ENCODE measurements at regions not wholly inside any gene's neighbourhood (a gene's known extent, or its start where the extent isn't known, plus 50 kb on each side); places are given as distances from the start of the nearest gene placed in this dataset.

DNA sequence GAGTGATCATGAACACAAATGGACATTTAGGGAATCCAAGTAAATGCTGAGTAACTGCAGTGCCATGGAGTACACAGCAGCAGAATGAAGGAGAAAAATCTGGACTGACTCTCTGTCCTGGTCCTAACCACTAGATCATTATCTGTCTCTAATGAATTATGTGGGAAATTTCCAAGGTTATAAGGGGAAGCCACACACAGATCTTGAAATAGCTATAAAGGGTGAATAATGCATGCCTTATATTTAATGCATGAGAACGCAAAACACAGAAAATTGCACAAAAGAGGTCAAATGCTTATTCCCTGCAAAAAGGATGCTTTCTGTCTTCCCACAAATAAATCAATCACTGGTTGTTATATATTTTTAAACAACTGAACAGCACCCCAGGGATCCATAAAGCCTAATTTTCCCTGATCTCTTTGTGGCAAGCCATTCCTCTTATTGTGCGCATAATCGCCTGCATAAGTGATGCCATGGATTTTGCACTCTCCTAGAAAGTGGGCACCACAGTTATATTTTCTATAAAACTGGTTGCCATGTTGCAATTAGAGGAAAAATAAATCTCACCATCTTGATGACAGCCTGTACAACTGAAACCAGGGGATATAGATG, 201.8 kb downstream of the XPNPEP1 start:
- no peak for TF ChIP-seq SUZ12 (IDR thresholded peaks at IDR 0.05)
- TF ChIP-seq FOXK2 (IDR thresholded peaks at IDR 0.05) = no peak
- TF ChIP-seq FOXM1 (IDR thresholded peaks at IDR 0.05; ENCODE audit: borderline replicate concordance) = no peak
- TF ChIP-seq FOXA1 (IDR thresholded peaks at IDR 0.05) = no peak
- no peak for TF ChIP-seq CTBP1 (IDR thresholded peaks at IDR 0.05; ENCODE audit: borderline replicate concordance)

All from HEK293T (cell line).